Activated CD8-positive, alpha-beta memory T cell treated with anti-CD3 and anti-CD28 coated beads for 48 hours (primary cell): ENCODE measurements at regions not wholly inside any gene's neighbourhood (a gene's known extent, or its start where the extent isn't known, plus 50 kb on each side); places are given as distances from the start of the nearest gene placed in this dataset.
"Not testable (repeated sequence)": the region's sequence is repeated elsewhere in the genome, so short reads cannot be mapped to it uniquely, and the experiment has no call there.

ENCODE experiments used
- DNase-seq, 3 experiments: peaks; one replicate each; pipeline ENCODE4 v3.0.0-alpha.2; 2020; ENCODE audit warnings: low read depth in 2 of 3, low spot score in 2 of 3

DNA sequence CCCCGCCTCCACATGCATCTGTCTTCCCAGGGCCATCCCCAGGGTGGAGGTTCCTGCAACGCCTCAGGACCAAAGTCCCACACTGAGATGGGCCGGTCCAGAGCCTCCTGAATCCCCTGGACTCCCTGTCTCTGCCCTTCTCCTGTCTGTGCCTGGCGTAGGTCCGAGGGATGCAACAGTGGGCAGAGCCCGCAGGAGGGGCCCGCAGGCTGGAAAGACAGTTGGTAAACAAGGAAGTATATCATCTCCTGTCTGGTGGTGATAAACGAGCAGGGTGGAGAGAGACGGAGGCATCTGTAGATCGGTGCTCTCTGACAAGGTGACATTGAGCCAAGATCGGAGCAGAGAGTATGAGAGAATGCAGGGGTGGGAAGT, 72.6 kb upstream of the RAB6C start:
- no peak for DNase-seq

GRCh38 chr2:129907256-129907998, 72.0 kb upstream of the RAB6C start:
- no peak for DNase-seq

DNA sequence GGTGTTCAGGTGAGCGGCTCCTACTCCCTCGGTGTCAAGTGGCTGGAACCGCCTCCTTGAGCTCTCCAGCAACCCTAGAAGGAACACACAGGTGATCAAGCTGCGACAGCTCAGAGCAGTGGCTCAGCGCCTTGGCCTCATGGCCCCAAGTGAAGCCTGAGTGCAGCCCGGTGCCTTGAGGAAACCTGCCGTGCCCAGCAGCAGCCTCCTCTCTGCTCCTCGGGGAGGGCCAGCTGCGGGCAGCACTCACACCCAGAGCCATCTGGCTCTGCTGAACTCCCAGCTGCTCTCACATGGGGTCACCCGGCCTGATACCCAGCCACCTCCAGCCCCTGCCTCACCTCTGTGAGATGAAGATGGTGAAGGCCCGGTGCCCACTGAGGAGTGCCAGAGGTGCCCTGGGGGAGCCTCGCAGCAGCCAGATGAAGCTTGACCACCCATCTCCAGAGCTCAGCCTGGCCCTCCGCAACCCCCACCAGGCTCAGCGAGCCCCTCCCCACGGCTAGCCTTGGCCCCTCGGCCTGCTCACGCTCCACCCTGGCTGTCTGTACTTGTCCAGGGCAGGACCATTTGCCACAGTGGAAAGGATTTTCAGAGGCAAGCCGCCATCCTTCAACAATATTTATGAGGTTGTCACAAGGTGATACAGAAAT, 70.6 kb upstream of the RAB6C start:
- DNase-seq, result no peak

DNA sequence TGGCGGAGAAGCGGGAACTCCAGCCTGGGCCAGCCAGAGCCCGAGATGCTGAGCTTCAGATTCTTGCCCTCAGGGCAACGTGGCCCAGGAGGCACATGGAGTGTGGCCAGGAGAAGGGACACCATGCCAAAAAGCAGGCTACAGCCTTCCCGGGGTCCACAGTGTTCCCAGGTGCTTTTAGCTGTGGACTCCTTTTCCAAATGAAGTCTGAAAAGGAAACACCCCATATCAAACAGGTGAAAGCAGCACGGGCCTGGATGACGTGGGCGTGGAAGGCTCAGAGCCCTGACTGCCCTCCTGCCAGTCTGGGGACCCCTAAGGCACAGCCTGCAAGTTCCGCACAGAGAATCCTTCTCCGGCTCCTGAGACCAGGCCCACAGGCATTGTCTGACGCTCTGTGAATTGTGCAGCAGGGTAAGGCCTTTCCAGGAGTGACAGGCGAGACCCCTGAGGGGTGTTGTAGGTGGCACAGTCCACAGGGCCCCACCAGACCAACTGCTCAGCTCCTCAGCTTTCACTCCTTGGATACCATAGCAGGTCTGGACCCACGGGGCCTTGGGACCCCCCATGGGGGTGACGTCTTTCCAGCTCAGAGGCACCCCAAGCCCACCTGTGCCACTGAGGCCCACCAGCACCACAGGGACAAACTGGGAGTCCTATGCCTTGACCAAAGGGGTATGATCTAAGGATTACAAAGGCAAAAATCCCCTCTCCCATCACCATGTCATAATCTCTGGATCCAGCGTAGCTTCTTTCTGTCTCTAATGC, 69.6 kb upstream of the RAB6C start:
- DNase-seq, result no peak

- no peak for DNase-seq
Observed at GRCh38 chr2:129910446-129911362, 68.8 kb upstream of the RAB6C start.

- no peak for DNase-seq
Observed at GRCh38 chr2:129911363-129912065, 68.0 kb upstream of the RAB6C start.

- no peak for DNase-seq
Observed at GRCh38 chr2:129912066-129912820, 67.2 kb upstream of the RAB6C start.

- DNase-seq, result no peak
Observed at GRCh38 chr2:129912871-129913694, 66.4 kb upstream of the RAB6C start.

GRCh38 chr2:129913695-129914495, 65.6 kb upstream of the RAB6C start:
- no peak for DNase-seq

- DNase-seq, result no peak
Observed at GRCh38 chr2:129914538-129915302, 64.7 kb upstream of the RAB6C start.

DNA sequence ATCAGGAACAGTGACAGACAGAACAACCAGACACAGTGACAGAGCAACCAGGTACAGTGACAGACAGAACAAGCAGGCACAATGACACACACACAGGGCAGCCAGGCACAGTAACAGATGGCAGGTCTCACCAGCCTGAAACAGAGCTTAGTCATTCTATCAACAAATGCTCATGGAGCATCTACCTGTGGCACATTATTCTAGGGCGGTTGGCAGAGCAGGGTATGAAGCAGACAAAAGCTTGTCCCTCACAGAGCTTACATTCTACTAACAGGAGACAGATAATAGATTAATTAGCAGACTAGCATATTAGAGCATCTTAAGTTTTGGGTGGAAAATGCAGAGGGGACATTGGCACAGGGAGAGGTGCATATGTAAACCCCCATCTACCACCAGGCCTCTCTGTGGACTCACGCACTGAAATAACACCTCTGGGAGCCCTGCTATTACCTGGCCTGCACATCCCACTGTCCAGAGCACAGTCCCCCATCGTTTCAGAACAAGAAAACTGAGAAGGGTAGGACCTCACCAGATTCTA, 64.1 kb upstream of the RAB6C start:
- no peak for DNase-seq

- no peak for DNase-seq
Observed at GRCh38 chr2:129918604-129919003, 60.9 kb upstream of the RAB6C start.

- DNase-seq, result no peak
Observed at GRCh38 chr2:129922571-129923264, 56.7 kb upstream of the RAB6C start.

- DNase-seq, result no peak
Observed at GRCh38 chr2:129923265-129924091, 56.0 kb upstream of the RAB6C start.

- DNase-seq, result not testable (repeated sequence)
Observed at GRCh38 chr2:129924115-129924514, 55.4 kb upstream of the RAB6C start.

- no peak for DNase-seq
Observed at GRCh38 chr2:129925381-129925780, 54.1 kb upstream of the RAB6C start.
